ENCODE measurements at regions not wholly inside any gene's neighbourhood (a gene's known extent, or its start where the extent isn't known, plus 50 kb on each side); places are given as distances from the start of the nearest gene placed in this dataset.
A peak's percentile ranks its signal among the peaks of the same experiment; 100 is the strongest.

DNA sequence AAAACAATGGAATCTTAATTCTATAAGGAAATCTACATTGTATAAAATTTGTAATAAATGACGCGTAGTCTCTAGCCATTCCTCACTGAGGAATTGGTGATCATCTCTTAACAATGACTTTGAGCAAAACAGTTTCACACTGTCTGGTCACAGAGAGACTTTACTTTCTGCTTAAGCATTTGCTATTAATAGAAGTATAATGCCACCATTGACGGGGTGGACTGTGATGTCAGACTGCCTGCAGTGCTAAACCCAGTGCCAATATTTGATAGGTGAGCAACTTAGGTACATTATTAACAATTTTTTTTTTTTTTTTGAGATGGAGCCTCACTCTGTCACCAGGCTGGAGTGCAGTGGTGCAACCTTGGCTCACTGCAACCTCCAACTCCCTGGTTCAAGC, 494.9 kb upstream of the ADAMTS9 start:
- no peak for TF ChIP-seq EZH2phosphoT487 (IDR thresholded peaks at IDR 0.05; ENCODE audit: insufficient read depth, low read depth)
- no peak for TF ChIP-seq EZH2 (IDR thresholded peaks at IDR 0.05; ENCODE audit: insufficient read depth, poor library complexity, severe bottlenecking)
- in situ Hi-C loops (cut with MboI): no loop called here

DNA sequence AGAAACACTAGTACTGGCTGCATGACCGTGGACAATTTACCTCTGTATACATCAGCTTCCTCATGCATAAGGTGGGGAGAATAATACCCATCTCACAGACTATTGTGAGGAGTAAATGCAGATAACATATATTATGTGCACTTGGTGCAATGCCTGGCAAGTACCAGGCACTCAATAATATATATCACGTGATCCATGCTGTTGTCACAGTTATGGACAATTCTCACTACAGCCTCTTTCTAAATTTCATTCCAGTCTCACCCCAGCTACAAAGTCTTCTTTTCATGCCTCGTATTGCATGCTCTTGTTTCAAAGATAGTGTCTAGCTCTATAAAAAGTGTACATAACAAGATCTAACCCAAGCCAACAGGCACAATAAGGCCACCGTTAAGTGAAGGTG, 494.3 kb upstream of the ADAMTS9 start:
- no peaks in the 10 kb centered on the region for H3K79me2 ChIP-seq (ENCODE audit: insufficient read depth)
- no peak overlapping the region for H3K9ac ChIP-seq
- H3K36me3 ChIP-seq (ENCODE audit: low read depth): no peaks in the 10 kb centered on the region
- 0 out of 2 replicates have a peak overlapping the region, but pooled peaks have one; percentile 37 for H2AFZ ChIP-seq
- no peaks in the 10 kb centered on the region for H3K27me3 ChIP-seq (replicated peaks; ENCODE audit: insufficient read depth)
- H3K9me3 ChIP-seq (ENCODE audit: low read depth): no peaks in the 10 kb centered on the region
- no peaks in the 10 kb centered on the region for H3K9me2 ChIP-seq (ENCODE audit: insufficient read depth)
- H3K4me2 ChIP-seq (ENCODE audit: unreplicated experiment): no peak overlapping the region
- no peak for DNase-seq
- H4K20me1 ChIP-seq (ENCODE audit: insufficient read depth): no peaks in the 10 kb centered on the region
- 60 to 64% methylated on average over 4 of the region's 4 CpGs for WGBS, 2 experiments (ENCODE audit: low coverage in 1 of 2, low lambda C conversion rate in 2 of 2, missing lambda C conversion rate in 2 of 2)
- no peaks in the 10 kb centered on the region for H3F3A ChIP-seq (ENCODE audit: insufficient read depth)
- in situ Hi-C loops (cut with MboI): no loop called here
- no peaks in the 10 kb centered on the region for H3K4me1 ChIP-seq (ENCODE audit: insufficient read depth)
- no peak overlapping the region for H3K4me3 ChIP-seq
- no peak overlapping the region for H3K27ac ChIP-seq
- TF ChIP-seq EZH2 (IDR thresholded peaks at IDR 0.05; ENCODE audit: insufficient read depth, poor library complexity, severe bottlenecking) (no peak), EZH2phosphoT487 (IDR thresholded peaks at IDR 0.05; ENCODE audit: insufficient read depth, low read depth) (no peak)

More for the DNA sequence above, 494.9 kb upstream of the ADAMTS9 start:
- WGBS, 2 experiments (ENCODE audit: low coverage in 1 of 2, low lambda C conversion rate in 2 of 2, missing lambda C conversion rate in 2 of 2): 69 to 73% methylated on average over 3 of the region's 3 CpGs
- no peak overlapping the region for H3K9ac ChIP-seq
- no peaks in the 10 kb centered on the region for H3K27me3 ChIP-seq (replicated peaks; ENCODE audit: insufficient read depth)
- H3K79me2 ChIP-seq (ENCODE audit: insufficient read depth): no peaks in the 10 kb centered on the region
- no peaks in the 10 kb centered on the region for H3F3A ChIP-seq (ENCODE audit: insufficient read depth)
- no peaks in the 10 kb centered on the region for H3K4me1 ChIP-seq (ENCODE audit: insufficient read depth)
- H3K27ac ChIP-seq: no peak overlapping the region
- no peak for DNase-seq
- H3K9me3 ChIP-seq (ENCODE audit: low read depth): no peaks in the 10 kb centered on the region
- no peaks in the 10 kb centered on the region for H3K36me3 ChIP-seq (ENCODE audit: low read depth)
- no peaks in the 10 kb centered on the region for H3K9me2 ChIP-seq (ENCODE audit: insufficient read depth)
- no peak overlapping the region for H3K4me3 ChIP-seq
- H4K20me1 ChIP-seq (ENCODE audit: insufficient read depth): no peaks in the 10 kb centered on the region
- no peak overlapping the region for H2AFZ ChIP-seq
- H3K4me2 ChIP-seq (ENCODE audit: unreplicated experiment): no peak overlapping the region

DNA sequence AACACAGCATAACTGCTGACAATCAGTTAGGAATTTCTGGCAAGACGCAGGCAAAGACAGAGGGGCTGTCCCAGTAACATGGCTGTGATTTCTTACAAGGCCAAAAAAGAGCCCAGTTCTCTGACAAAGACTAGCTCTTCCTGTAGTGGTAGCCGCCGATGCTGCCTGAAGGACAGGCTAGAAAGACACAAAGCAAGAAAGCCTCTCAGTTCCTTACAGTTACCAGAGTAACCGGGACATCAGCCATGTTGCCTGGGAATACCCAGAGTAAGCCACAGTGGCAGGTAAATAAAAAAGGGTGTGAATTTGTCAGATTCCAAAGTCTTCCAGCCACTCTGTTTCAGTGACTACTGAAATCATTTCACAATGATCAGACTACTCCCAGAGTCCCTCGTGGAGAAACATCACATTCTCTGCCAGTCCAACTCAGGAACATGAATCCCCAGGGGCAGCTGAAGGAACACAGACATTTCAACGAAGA, 493.6 kb upstream of the ADAMTS9 start:
- TF ChIP-seq EZH2phosphoT487 (IDR thresholded peaks at IDR 0.05; ENCODE audit: insufficient read depth, low read depth) (no peak), EZH2 (IDR thresholded peaks at IDR 0.05; ENCODE audit: insufficient read depth, poor library complexity, severe bottlenecking) (no peak)
- Histone ChIP-seq H3K79me2 (ENCODE audit: insufficient read depth) (no peaks in the 10 kb centered on the region), H3K27ac (no peak overlapping the region), H3K36me3 (ENCODE audit: low read depth) (no peaks in the 10 kb centered on the region), H3K4me2 (ENCODE audit: unreplicated experiment) (no peak overlapping the region), H3K9me2 (ENCODE audit: insufficient read depth) (no peaks in the 10 kb centered on the region), H3K9me3 (ENCODE audit: low read depth) (no peaks in the 10 kb centered on the region), H3F3A (ENCODE audit: insufficient read depth) (no peaks in the 10 kb centered on the region), H3K4me3 (no peak overlapping the region), H3K4me1 (ENCODE audit: insufficient read depth) (no peaks in the 10 kb centered on the region), H2AFZ (0 out of 2 replicates have a peak overlapping the region, but pooled peaks have one; percentile 37), H3K27me3 (replicated peaks; ENCODE audit: insufficient read depth) (no peaks in the 10 kb centered on the region), H4K20me1 (ENCODE audit: insufficient read depth) (no peaks in the 10 kb centered on the region), H3K9ac (no peak overlapping the region)
- in situ Hi-C loops (cut with MboI): no loop called here
- 5 to 6% methylated on average over 6 of the region's 6 CpGs for WGBS, 2 experiments (ENCODE audit: low coverage in 1 of 2, low lambda C conversion rate in 2 of 2, missing lambda C conversion rate in 2 of 2)
- DNase-seq: peak; percentile 13

DNA sequence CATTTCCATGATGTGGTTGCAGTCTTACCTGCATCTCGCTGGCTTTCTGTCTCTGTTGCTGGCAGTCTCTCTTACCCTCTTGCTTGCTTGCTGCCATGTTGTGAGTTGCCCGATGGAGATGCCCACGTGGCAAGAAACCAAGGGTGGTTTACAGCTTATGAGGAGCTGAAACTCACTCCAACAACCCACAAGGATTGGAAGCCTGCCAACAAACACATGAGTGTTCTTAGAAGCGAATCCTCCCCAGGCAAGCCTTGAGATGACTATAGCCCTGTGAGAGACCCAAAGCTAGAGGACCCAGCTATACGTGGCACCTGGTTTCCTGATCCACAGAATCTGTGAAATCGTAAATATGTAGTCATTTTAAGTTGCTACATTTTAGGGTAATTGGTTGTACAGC, 490.9 kb upstream of the ADAMTS9 start:
- H3K27me3 ChIP-seq (replicated peaks; ENCODE audit: insufficient read depth): no peaks in the 10 kb centered on the region
- no peak overlapping the region for H3K9ac ChIP-seq
- no peak overlapping the region for H3K4me2 ChIP-seq (ENCODE audit: unreplicated experiment)
- H3K36me3 ChIP-seq (ENCODE audit: low read depth): no peaks in the 10 kb centered on the region
- no peak overlapping the region for H3K4me3 ChIP-seq
- no peak overlapping the region for H3K27ac ChIP-seq
- in situ Hi-C loops (cut with MboI): no loop called here
- H3K79me2 ChIP-seq (ENCODE audit: insufficient read depth): no peaks in the 10 kb centered on the region
- H3K9me3 ChIP-seq (ENCODE audit: low read depth): no peaks in the 10 kb centered on the region
- DNase-seq: peak; percentile 23
- no peak for TF ChIP-seq EZH2 (IDR thresholded peaks at IDR 0.05; ENCODE audit: insufficient read depth, poor library complexity, severe bottlenecking)
- TF ChIP-seq EZH2phosphoT487 (IDR thresholded peaks at IDR 0.05; ENCODE audit: insufficient read depth, low read depth): no peak
- no peaks in the 10 kb centered on the region for H4K20me1 ChIP-seq (ENCODE audit: insufficient read depth)
- H2AFZ ChIP-seq: no peak overlapping the region
- 46 to 53% methylated on average over 6 of the region's 6 CpGs for WGBS, 2 experiments (ENCODE audit: low coverage in 1 of 2, low lambda C conversion rate in 2 of 2, missing lambda C conversion rate in 2 of 2)
- H3K4me1 ChIP-seq (ENCODE audit: insufficient read depth): no peaks in the 10 kb centered on the region
- no peaks in the 10 kb centered on the region for H3F3A ChIP-seq (ENCODE audit: insufficient read depth)
- H3K9me2 ChIP-seq (ENCODE audit: insufficient read depth): no peaks in the 10 kb centered on the region

DNA sequence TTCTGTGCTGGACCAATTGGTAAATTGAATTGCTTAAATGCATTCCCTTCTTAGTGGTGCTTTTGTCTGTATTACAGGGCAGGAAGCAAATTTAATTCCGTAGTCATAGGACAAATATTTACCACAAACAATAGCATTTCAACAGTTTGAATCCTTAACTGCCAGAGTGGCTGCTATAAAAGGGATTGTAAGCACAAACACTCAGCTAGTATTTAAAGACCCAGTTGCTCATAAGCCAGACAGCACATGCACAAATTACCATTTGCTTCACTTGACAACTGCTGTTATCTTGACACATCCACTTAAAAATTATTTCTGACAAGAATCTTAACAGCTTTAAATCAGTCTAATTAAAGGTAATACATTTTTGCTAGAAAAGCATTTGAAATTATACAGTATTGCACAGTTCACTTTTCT, 490.2 kb upstream of the ADAMTS9 start:
- no peak overlapping the region for H3K4me3 ChIP-seq
- H3K9me2 ChIP-seq (ENCODE audit: insufficient read depth): no peaks in the 10 kb centered on the region
- DNase-seq: peak; percentile 60
- H4K20me1 ChIP-seq (ENCODE audit: insufficient read depth): no peaks in the 10 kb centered on the region
- 5 to 32% methylated on average over 1 of the region's 1 CpG for WGBS, 2 experiments (ENCODE audit: low coverage in 1 of 2, low lambda C conversion rate in 2 of 2, missing lambda C conversion rate in 2 of 2)
- no peak for TF ChIP-seq EZH2 (IDR thresholded peaks at IDR 0.05; ENCODE audit: insufficient read depth, poor library complexity, severe bottlenecking)
- no peak for TF ChIP-seq EZH2phosphoT487 (IDR thresholded peaks at IDR 0.05; ENCODE audit: insufficient read depth, low read depth)
- no peaks in the 10 kb centered on the region for H3K79me2 ChIP-seq (ENCODE audit: insufficient read depth)
- H3K36me3 ChIP-seq (ENCODE audit: low read depth): no peaks in the 10 kb centered on the region
- no peak overlapping the region for H3K9ac ChIP-seq
- H3K4me2 ChIP-seq (ENCODE audit: unreplicated experiment): no peak overlapping the region
- H2AFZ ChIP-seq: no peak overlapping the region
- H3K27ac ChIP-seq: no peak overlapping the region
- H3K27me3 ChIP-seq (replicated peaks; ENCODE audit: insufficient read depth): no peaks in the 10 kb centered on the region
- H3K9me3 ChIP-seq (ENCODE audit: low read depth): no peaks in the 10 kb centered on the region
- no peaks in the 10 kb centered on the region for H3F3A ChIP-seq (ENCODE audit: insufficient read depth)
- in situ Hi-C loops (cut with MboI): no loop called here
- no peaks in the 10 kb centered on the region for H3K4me1 ChIP-seq (ENCODE audit: insufficient read depth)
